ENCODE measurements at regions not wholly inside any gene's neighbourhood (a gene's known extent, or its start where the extent isn't known, plus 50 kb on each side); places are given as distances from the start of the nearest gene placed in this dataset.

DNA sequence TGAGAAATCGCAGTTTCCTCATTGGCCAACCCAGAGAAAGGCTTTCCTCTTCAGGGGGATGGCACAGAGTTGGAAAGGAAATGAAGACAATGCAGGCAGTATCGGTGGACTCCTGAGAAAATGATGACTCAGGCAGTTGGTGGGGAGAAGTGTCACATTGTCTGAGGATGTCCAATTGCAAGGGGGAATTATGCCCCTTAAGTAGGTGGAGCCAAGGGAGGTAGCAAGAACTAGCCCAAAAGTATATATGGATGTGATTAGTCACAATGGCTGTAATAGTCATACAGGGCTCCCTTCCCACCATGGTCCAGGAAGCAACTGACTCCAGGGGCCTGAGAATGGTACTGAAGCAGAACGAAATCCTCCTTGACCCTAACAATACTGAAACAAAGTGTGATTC lies 58.3 kb upstream of the EGFR start:
- no peak for DNase-seq

DNA sequence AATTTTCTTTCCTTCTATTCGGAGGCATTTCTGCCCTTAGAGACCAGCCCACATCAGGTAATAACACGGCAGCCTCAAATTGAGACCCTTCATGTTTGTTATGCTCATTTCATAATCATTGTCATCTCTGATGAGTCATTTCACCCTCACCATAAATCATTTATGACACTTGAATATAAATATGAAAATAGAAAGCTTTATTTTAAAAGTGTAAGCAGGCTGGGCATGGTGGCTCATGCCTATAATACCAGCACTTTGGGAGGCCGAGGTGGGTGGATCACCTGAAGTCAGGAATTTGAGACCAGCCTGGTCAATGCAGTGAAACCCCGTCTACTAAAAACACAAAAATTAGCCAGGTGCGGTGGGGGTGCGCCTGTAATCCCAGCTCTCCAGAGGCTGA lies 57.4 kb upstream of the EGFR start:
- no peak for DNase-seq

DNA sequence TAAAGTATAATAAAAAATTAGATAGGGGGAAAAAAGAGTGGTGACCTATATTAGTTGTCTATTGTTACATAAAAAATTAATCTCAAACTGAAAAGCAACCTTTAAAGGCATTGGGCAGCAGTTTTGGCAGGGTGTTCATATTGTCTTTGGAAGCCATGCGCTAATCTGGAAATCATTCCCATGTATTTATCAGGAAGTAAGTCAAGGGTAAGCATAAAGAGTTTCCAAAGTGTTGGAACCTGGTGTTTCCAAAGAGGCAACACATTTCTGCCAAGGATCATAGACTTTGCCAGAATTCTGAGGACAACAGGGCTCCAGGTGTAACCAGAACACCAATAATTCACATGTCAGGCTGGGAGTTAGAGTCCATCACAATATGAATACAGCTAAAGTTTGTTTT lies 55.7 kb upstream of the EGFR start:
- DNase-seq = no peak

DNA sequence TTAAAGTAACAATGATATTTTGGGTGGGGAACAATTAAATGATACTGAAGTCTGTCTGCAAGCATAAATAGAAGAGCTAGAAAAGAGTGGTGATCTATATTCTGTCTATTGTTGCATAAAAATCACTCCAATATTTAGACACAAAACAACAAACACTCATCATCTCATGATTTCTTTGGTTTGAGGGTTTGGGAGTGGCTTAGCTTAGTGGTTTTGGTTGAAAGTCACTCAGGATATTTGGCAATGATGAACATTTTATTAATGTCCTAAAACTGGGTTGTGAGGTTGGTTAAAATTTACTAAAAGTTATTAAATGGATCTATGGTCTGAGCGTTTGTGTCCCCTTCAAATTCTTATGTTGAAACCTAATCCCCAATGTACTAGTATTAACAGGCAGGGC lies 54.7 kb upstream of the EGFR start:
- DNase-seq = no peak

DNA sequence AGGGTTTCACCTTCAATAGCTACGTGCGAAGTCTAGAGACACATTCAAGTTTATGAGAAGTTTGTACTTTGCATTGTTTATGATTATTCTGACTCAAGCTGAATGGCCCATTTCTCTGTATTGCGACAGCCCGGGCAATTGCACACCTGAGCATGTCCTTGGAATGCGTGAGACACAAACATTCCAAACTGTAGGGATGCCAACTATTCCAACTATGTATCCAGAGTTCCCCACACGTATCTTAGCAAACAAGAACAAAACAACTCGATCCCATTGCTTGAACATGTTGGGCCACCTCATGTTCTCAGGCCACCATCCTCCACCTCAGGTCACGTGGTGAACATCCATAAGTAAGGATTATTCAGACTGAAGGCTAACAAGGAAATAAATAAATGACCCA lies 51.4 kb upstream of the EGFR start:
- DNase-seq = no peak

DNA sequence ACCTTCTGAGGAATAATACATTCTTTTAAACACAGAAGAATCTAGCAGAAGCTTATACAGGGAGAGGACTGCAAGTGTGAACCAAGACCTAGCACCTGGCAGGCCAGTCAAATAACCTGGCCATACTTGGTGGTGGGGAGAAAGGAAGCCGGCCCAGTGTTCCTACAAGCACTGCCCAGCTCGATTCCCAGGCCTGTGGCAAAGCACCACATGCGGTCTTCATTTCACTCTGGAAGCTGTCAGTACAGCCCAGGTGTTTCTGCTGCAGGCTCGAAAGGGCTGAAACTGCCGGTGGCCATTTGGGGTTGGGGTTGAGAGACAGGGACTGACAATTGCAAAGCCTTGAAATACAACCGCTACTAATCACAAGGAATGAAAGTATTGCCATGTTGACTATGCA lies 50.8 kb upstream of the EGFR start:
- DNase-seq = no peak
